HEK293 (cell line): ENCODE measurements at regions not wholly inside any gene's neighbourhood (a gene's known extent, or its start where the extent isn't known, plus 50 kb on each side); places are given as distances from the start of the nearest gene placed in this dataset.

Experiments
- CTCF ChIA-PET: fragments of 350-600 bp; formaldehyde crosslinking; extraction: SDS; loops from one replicate; lab custom pipeline; 2021; ENCODE audit warnings: antibody characterized with exemption; lab: Yijun Ruan, JAX
- POLR2A ChIA-PET: fragments of 300-600 bp; formaldehyde crosslinking; extraction: SDS; loops from one replicate; lab custom pipeline; 2020; ENCODE audit warnings: antibody characterized with exemption, inconsistent platforms; lab: Yijun Ruan, JAX
- H3K27ac ChIP-seq: fragments of 200-500 bp; sonication (Bioruptor generic); 2 replicates; pipeline ENCODE4 v1.5.1; 2014; ENCODE audit warnings: low read depth, low read length, control low read depth, inconsistent platforms; ENCODE audit errors: extremely low read depth
- H3K36me3 ChIP-seq, 2 experiments: fragments of 200-500 bp in 1 of 2; sonication (Bioruptor generic) in 1 of 2; 1 replicate in 1 of 2; 2 replicates in 1 of 2; pipeline ENCODE4 v1.5.1; 2014 to 2017; ENCODE audit warnings: inconsistent platforms in 2 of 2, low read length in 2 of 2; ENCODE audit not compliant: control insufficient read depth in 2 of 2, insufficient read depth in 1 of 2
- H3K4me1 ChIP-seq: fragments of 200-500 bp; sonication (Bioruptor generic); 2 replicates; pipeline ENCODE4 v1.5.1; 2014; ENCODE audit warnings: mild to moderate bottlenecking, low read length, inconsistent platforms; ENCODE audit not compliant: control insufficient read depth, insufficient read depth
- H3K4me3 ChIP-seq: 2 replicates; pipeline ENCODE4 v1.5.1; 2011; ENCODE audit warnings: low read depth, mild to moderate bottlenecking, control low read depth, low read length, moderate library complexity
- H3K9me3 ChIP-seq: fragments of 200-500 bp; sonication (Bioruptor generic); 2 replicates; pipeline ENCODE4 v1.5.1; 2014; ENCODE audit warnings: low read depth, low read length, inconsistent platforms; ENCODE audit not compliant: control insufficient read depth, insufficient read depth
- GLIS2 ChIP-seq: fragments of 450-650 bp; formaldehyde crosslinking; IDR thresholded peaks from 2 replicates; pipeline ENCODE4 v1.5.1; 2016; ENCODE audit warnings: missing biosample characterization, missing genetic modification characterization
- KLF7 ChIP-seq: fragments of 450-650 bp; formaldehyde crosslinking; IDR thresholded peaks from 2 replicates; pipeline ENCODE4 v1.5.1; 2016; ENCODE audit warnings: missing biosample characterization, missing genetic modification characterization, borderline replicate concordance
- PRDM1 ChIP-seq: fragments of 450-650 bp; formaldehyde crosslinking; IDR thresholded peaks from 2 replicates; pipeline ENCODE4; 2016; ENCODE audit warnings: missing biosample characterization, missing genetic modification characterization
- RBAK ChIP-seq: fragments of 450-650 bp; formaldehyde crosslinking; IDR thresholded peaks from 2 replicates; pipeline ENCODE4 v1.5.1; 2016; ENCODE audit warnings: missing biosample characterization, missing genetic modification characterization
- SCRT2 ChIP-seq: fragments of 450-650 bp; formaldehyde crosslinking; IDR thresholded peaks from 2 replicates; pipeline ENCODE4 v1.5.1; 2016; ENCODE audit warnings: missing biosample characterization, missing genetic modification characterization
- SETDB1 ChIP-seq: IDR thresholded peaks from one replicate; pipeline ENCODE4 v1.6.1; 2017; ENCODE audit warnings: mild to moderate bottlenecking, low read length, moderate library complexity, mixed read lengths; ENCODE audit not compliant: insufficient read length
- SP7 ChIP-seq: fragments of 450-650 bp; formaldehyde crosslinking; IDR thresholded peaks from 2 replicates; pipeline ENCODE4 v1.5.1; 2016; ENCODE audit warnings: missing biosample characterization, missing genetic modification characterization
- YY2 ChIP-seq: fragments of 450-650 bp; formaldehyde crosslinking; IDR thresholded peaks from 2 replicates; pipeline ENCODE4 v1.5.1; 2016; ENCODE audit warnings: missing biosample characterization, missing genetic modification characterization
- ZFP3 ChIP-seq: fragments of 450-650 bp; formaldehyde crosslinking; IDR thresholded peaks from 2 replicates; pipeline ENCODE4 v1.5.1; 2016; ENCODE audit warnings: low read depth, missing biosample characterization, missing genetic modification characterization
- ZNF155 ChIP-seq: fragments of 450-650 bp; formaldehyde crosslinking; IDR thresholded peaks from 2 replicates; pipeline ENCODE4 v1.5.1; 2016; ENCODE audit warnings: missing biosample characterization, missing genetic modification characterization
- ZNF184 ChIP-seq: fragments of 450-650 bp; IDR thresholded peaks from 2 replicates; pipeline ENCODE4 v1.5.1; 2018; ENCODE audit warnings: missing biosample characterization, mild to moderate bottlenecking, missing genetic modification characterization
- ZNF292 ChIP-seq: fragments of 450-650 bp; formaldehyde crosslinking; IDR thresholded peaks from 2 replicates; pipeline ENCODE4 v1.5.1; 2016; ENCODE audit warnings: low read depth, missing biosample characterization, missing genetic modification characterization, borderline replicate concordance
- ZNF341 ChIP-seq: fragments of 450-650 bp; formaldehyde crosslinking; IDR thresholded peaks from 2 replicates; pipeline ENCODE4; 2016; ENCODE audit warnings: low read depth, missing biosample characterization, missing genetic modification characterization
- ZNF510 ChIP-seq: fragments of 450-650 bp; formaldehyde crosslinking; IDR thresholded peaks from 2 replicates; pipeline ENCODE4 v1.5.1; 2018; ENCODE audit warnings: mild to moderate bottlenecking, missing genetic modification characterization, missing biosample characterization; ENCODE audit not compliant: insufficient replicate concordance
- ZNF514 ChIP-seq: fragments of 450-650 bp; formaldehyde crosslinking; IDR thresholded peaks from 2 replicates; pipeline ENCODE4 v1.5.1; 2016; ENCODE audit warnings: missing biosample characterization, missing genetic modification characterization
- ZNF561 ChIP-seq: fragments of 450-650 bp; IDR thresholded peaks from 2 replicates; pipeline ENCODE4 v1.5.1; 2018; ENCODE audit warnings: missing biosample characterization, missing genetic modification characterization, borderline replicate concordance
- ZNF664 ChIP-seq: fragments of 450-650 bp; formaldehyde crosslinking; IDR thresholded peaks from 2 replicates; pipeline ENCODE4 v1.5.1; 2016; ENCODE audit warnings: missing biosample characterization, missing genetic modification characterization
- ZNF785 ChIP-seq: fragments of 450-650 bp; formaldehyde crosslinking; IDR thresholded peaks from 2 replicates; pipeline ENCODE4 v1.5.1; 2016; ENCODE audit warnings: missing biosample characterization, missing genetic modification characterization
- TF ChIP-seq, protein P1 (sequence below): fragments of 450-650 bp; formaldehyde crosslinking; IDR thresholded peaks from 2 replicates; pipeline ENCODE4 v1.5.1; 2016; ENCODE audit warnings: missing biosample characterization, missing genetic modification characterization
- TF ChIP-seq, protein P2 (sequence below): fragments of 450-650 bp; formaldehyde crosslinking; IDR thresholded peaks from 2 replicates; pipeline ENCODE4 v1.5.1; 2016; ENCODE audit warnings: missing biosample characterization, missing genetic modification characterization, borderline replicate concordance
- TF ChIP-seq, protein P3 (sequence below): fragments of 450-650 bp; formaldehyde crosslinking; IDR thresholded peaks from 2 replicates; pipeline ENCODE4 v1.5.1; 2016; ENCODE audit warnings: missing biosample characterization, missing genetic modification characterization
- TF ChIP-seq, protein P4 (sequence below): fragments of 450-650 bp; formaldehyde crosslinking; IDR thresholded peaks from 2 replicates; pipeline ENCODE4 v1.5.1; 2016; ENCODE audit warnings: missing biosample characterization, missing genetic modification characterization
- TF ChIP-seq, protein P5 (sequence below): fragments of 450-650 bp; formaldehyde crosslinking; IDR thresholded peaks from 2 replicates; pipeline ENCODE4 v1.5.1; 2016; ENCODE audit warnings: missing biosample characterization, missing genetic modification characterization
- TF ChIP-seq, protein P6 (sequence below): fragments of 450-650 bp; formaldehyde crosslinking; IDR thresholded peaks from 2 replicates; pipeline ENCODE4 v1.5.1; 2016; ENCODE audit warnings: missing biosample characterization, missing genetic modification characterization
- TF ChIP-seq, protein P7 (sequence below): fragments of 450-650 bp; formaldehyde crosslinking; IDR thresholded peaks from 2 replicates; pipeline ENCODE4 v1.5.1; 2016; ENCODE audit warnings: missing biosample characterization, missing genetic modification characterization

DNA sequence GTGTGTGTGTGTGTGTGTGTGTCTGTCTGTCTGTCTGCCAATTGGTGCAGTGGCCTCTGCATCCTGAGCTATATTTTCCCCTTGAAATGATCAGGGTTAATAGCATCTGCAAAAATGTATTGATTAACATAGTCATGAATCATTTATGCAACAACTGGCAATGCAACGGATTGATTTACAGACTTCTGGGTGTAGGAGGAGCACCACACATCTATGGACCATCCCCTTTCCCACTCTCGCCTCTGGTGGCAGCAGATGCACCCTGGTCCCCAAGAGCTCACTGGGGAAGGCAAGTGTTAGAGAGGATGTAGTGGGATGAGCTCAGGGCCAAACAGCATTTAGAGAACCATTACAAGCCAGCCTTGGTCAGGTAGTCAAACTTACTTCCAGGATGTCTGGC is 272.7 kb upstream of the C2CD4B start:
- Histone ChIP-seq H3K4me1 (no peaks in the 10 kb centered on the region), H3K27ac (no peak overlapping the region), H3K9me3 (no peaks in the 10 kb centered on the region), H3K36me3 (no peaks in the 10 kb centered on the region), H3K4me3 (no peak overlapping the region)
- ChIA-PET CTCF (no interaction called here), POLR2A (no interaction called here)
- TF ChIP-seq ZNF510 (tag by site-specific recombination), result no peak
- TF ChIP-seq SCRT2 (tag by site-specific recombination), result no peak
- TF ChIP-seq, protein P1, sequence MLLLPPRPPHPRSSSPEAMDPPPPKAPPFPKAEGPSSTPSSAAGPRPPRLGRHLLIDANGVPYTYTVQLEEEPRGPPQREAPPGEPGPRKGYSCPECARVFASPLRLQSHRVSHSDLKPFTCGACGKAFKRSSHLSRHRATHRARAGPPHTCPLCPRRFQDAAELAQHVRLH (tag by site-specific recombination), result no peak

DNA sequence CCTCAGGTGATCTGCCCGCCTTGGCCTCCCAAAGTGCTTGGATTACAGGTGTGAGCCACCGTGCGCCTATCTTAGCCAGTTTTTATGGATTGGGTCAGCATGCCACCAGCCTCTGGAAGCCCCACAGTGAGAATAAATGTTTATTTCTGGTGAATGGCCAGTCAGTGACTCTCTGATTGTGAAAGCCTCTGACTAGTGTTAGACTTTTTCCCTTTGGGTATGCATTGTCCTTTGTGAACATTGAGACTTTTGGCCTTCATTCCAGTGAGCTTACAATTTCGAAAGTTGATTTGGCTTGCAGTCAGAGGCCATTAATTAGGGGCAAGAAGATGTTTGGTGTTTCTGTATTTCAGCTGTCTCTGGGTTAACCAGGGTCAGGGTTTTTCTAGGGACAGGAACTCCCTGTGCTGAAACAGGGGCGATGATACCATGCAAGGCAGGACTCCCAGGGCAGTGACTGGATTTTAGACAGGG is 274.5 kb upstream of the C2CD4B start:
- ChIA-PET CTCF (no interaction called here), POLR2A (no interaction called here)
- H3K4me3 ChIP-seq, result no peak overlapping the region

DNA sequence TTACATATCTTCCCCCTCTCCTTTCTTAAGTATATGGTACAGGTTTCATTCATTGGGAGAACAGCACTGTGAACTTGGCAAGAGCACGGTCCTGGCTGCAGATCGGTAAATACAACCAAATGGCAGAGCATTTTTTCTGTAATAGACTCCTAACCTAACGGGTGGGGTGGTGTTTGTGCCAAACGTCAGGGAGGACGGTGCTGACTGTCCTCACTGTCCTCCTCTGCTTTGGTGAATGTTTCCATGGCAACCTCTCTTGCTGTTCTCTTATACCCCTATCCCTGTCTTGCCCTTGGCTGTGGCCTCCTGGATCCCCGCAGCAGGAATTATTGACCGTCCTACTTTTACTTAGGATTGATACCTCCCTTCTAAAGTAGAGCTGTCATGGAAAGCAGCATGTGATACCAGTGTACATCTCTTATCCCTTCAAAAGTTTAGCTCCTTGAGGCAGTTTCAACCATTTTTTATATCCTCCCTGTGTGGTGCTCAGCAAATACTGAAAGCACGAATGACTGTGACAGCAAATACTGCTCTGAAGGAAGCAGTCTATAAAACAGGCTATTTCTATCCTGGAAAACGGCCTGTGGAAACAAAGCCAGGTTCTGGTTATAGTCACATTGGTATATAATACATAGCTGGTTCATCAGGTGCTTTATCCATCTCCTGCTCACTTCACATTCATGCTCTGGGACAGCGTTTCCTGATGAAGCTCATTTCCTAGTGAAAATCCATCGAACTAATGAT is 275.4 kb upstream of the C2CD4B start:
- no peaks in the 10 kb centered on the region for H3K4me1 ChIP-seq
- ChIA-PET POLR2A (no interaction called here), CTCF (no interaction called here)
- no peak overlapping the region for H3K4me3 ChIP-seq
- H3K9me3 ChIP-seq, result no peaks in the 10 kb centered on the region
- no peak overlapping the region for H3K27ac ChIP-seq
- H3K36me3 ChIP-seq, result no peaks in the 10 kb centered on the region
- no peak for TF ChIP-seq ZNF341 (tag by site-specific recombination)
- no peak for TF ChIP-seq SETDB1
- TF ChIP-seq, protein P2, sequence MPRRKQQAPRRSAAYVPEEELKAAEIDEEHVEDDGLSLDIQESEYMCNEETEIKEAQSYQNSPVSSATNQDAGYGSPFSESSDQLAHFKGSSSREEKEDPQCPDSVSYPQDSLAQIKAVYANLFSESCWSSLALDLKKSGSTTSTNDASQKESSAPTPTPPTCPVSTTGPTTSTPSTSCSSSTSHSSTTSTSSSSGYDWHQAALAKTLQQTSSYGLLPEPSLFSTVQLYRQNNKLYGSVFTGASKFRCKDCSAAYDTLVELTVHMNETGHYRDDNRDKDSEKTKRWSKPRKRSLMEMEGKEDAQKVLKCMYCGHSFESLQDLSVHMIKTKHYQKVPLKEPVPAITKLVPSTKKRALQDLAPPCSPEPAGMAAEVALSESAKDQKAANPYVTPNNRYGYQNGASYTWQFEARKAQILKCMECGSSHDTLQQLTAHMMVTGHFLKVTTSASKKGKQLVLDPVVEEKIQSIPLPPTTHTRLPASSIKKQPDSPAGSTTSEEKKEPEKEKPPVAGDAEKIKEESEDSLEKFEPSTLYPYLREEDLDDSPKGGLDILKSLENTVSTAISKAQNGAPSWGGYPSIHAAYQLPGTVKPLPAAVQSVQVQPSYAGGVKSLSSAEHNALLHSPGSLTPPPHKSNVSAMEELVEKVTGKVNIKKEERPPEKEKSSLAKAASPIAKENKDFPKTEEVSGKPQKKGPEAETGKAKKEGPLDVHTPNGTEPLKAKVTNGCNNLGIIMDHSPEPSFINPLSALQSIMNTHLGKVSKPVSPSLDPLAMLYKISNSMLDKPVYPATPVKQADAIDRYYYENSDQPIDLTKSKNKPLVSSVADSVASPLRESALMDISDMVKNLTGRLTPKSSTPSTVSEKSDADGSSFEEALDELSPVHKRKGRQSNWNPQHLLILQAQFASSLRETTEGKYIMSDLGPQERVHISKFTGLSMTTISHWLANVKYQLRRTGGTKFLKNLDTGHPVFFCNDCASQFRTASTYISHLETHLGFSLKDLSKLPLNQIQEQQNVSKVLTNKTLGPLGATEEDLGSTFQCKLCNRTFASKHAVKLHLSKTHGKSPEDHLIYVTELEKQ, result no peak
- no peak for TF ChIP-seq KLF7
- no peak for TF ChIP-seq ZNF664 (tag by site-specific recombination)
- TF ChIP-seq, protein P3, sequence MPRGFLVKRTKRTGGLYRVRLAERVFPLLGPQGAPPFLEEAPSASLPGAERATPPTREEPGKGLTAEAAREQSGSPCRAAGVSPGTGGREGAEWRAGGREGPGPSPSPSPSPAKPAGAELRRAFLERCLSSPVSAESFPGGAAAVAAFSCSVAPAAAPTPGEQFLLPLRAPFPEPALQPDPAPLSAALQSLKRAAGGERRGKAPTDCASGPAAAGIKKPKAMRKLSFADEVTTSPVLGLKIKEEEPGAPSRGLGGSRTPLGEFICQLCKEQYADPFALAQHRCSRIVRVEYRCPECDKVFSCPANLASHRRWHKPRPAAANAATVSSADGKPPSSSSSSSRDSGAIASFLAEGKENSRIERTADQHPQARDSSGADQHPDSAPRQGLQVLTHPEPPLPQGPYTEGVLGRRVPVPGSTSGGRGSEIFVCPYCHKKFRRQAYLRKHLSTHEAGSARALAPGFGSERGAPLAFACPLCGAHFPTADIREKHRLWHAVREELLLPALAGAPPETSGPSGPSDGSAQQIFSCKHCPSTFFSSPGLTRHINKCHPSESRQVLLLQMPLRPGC (tag by site-specific recombination), result no peak
- TF ChIP-seq, protein P4, sequence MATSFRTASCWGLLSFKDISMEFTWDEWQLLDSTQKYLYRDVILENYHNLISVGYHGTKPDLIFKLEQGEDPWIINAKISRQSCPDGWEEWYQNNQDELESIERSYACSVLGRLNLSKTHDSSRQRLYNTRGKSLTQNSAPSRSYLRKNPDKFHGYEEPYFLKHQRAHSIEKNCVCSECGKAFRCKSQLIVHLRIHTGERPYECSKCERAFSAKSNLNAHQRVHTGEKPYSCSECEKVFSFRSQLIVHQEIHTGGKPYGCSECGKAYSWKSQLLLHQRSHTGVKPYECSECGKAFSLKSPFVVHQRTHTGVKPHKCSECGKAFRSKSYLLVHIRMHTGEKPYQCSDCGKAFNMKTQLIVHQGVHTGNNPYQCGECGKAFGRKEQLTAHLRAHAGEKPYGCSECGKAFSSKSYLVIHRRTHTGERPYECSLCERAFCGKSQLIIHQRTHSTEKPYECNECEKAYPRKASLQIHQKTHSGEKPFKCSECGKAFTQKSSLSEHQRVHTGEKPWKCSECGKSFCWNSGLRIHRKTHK (tag by site-specific recombination), result no peak

More for the DNA sequence above, 274.5 kb upstream of the C2CD4B start:
- no peaks in the 10 kb centered on the region for H3K9me3 ChIP-seq
- no peak for TF ChIP-seq GLIS2
- TF ChIP-seq ZNF514, result no peak
- TF ChIP-seq YY2 (tag by site-specific recombination), result no peak
- TF ChIP-seq ZNF184 (tag by site-specific recombination), result no peak
- TF ChIP-seq ZNF561 (tag by site-specific recombination), result no peak
- no peak for TF ChIP-seq ZNF292 (tag by site-specific recombination)
- no peak for TF ChIP-seq PRDM1 (tag by site-specific recombination)
- TF ChIP-seq, protein P5, sequence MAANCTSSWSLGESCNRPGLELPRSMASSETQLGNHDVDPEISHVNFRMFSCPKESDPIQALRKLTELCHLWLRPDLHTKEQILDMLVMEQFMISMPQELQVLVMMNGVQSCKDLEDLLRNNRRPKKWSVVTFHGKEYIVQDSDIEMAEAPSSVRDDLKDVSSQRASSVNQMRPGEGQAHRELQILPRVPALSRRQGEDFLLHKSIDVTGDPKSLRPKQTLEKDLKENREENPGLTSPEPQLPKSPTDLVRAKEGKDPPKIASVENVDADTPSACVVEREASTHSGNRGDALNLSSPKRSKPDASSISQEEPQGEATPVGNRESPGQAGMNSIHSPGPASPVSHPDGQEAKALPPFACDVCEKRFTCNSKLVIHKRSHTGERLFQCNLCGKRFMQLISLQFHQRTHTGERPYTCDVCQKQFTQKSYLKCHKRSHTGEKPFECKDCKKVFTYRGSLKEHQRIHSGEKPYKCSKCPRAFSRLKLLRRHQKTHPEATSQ (tag by site-specific recombination), result no peak
- TF ChIP-seq RBAK (tag by site-specific recombination), result no peak
- no peak for TF ChIP-seq ZNF785 (tag by site-specific recombination)
- TF ChIP-seq SP7 (tag by site-specific recombination), result no peak
- TF ChIP-seq, protein P6, sequence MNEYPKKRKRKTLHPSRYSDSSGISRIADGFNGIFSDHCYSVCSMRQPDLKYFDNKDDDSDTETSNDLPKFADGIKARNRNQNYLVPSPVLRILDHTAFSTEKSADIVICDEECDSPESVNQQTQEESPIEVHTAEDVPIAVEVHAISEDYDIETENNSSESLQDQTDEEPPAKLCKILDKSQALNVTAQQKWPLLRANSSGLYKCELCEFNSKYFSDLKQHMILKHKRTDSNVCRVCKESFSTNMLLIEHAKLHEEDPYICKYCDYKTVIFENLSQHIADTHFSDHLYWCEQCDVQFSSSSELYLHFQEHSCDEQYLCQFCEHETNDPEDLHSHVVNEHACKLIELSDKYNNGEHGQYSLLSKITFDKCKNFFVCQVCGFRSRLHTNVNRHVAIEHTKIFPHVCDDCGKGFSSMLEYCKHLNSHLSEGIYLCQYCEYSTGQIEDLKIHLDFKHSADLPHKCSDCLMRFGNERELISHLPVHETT (tag by site-specific recombination), result no peak
- TF ChIP-seq ZNF155 (tag by site-specific recombination), result no peak
- TF ChIP-seq ZFP3 (tag by site-specific recombination), result no peak
- TF ChIP-seq, protein P7, sequence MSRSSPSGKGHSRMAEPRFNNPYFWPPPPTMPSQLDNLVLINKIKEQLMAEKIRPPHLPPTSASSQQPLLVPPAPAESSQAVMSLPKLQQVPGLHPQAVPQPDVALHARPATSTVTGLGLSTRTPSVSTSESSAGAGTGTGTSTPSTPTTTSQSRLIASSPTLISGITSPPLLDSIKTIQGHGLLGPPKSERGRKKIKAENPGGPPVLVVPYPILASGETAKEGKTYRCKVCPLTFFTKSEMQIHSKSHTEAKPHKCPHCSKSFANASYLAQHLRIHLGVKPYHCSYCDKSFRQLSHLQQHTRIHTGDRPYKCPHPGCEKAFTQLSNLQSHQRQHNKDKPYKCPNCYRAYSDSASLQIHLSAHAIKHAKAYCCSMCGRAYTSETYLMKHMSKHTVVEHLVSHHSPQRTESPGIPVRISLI (tag by site-specific recombination), result no peak
- TF ChIP-seq, all 188 proteins: peak for 0
- no peak overlapping the region for H3K27ac ChIP-seq
- H3K36me3 ChIP-seq, result no peaks in the 10 kb centered on the region
- no peaks in the 10 kb centered on the region for H3K4me1 ChIP-seq
